ENCODE measurements at regions not wholly inside any gene's neighbourhood (a gene's known extent, or its start where the extent isn't known, plus 50 kb on each side); places are given as distances from the start of the nearest gene placed in this dataset.

DNA sequence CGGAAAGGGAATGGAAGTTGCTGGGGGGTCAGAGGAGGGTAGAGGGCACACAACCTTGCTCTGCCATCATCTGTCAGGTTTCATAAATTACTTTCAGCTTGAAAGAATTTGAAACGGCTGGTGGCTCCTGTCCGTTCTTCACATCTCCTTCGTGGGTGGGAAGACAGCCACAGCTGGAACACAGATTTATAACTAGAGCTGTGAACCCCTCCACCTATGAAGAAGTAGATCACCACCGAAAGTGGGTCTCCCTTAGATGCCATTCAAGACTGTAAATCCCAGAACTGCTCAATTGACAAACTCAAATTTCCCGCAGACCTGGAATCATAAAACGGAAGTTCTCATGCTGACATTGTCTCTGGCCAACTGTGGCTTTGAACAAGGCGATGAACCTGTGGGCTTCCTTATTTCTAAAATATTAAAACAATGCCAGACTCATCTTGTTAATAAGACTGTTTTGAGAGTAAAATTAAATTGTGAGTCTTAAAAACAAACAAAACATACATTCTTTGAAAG is 65.3 kb downstream of the BTBD3 start:
- TF ChIP-seq, protein P1, sequence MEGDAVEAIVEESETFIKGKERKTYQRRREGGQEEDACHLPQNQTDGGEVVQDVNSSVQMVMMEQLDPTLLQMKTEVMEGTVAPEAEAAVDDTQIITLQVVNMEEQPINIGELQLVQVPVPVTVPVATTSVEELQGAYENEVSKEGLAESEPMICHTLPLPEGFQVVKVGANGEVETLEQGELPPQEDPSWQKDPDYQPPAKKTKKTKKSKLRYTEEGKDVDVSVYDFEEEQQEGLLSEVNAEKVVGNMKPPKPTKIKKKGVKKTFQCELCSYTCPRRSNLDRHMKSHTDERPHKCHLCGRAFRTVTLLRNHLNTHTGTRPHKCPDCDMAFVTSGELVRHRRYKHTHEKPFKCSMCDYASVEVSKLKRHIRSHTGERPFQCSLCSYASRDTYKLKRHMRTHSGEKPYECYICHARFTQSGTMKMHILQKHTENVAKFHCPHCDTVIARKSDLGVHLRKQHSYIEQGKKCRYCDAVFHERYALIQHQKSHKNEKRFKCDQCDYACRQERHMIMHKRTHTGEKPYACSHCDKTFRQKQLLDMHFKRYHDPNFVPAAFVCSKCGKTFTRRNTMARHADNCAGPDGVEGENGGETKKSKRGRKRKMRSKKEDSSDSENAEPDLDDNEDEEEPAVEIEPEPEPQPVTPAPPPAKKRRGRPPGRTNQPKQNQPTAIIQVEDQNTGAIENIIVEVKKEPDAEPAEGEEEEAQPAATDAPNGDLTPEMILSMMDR (IDR thresholded peaks at IDR 0.05; ENCODE audit: borderline replicate concordance, insufficient read depth, low read depth, low read length), result no peak
- H3K4me3 ChIP-seq (ENCODE audit: low read depth, low read length), result no peak overlapping the region

GRCh38 chr20:11986954-11987353 is 69.3 kb downstream of the BTBD3 start:
- H3K4me3 ChIP-seq (ENCODE audit: low read depth, low read length), result no peak overlapping the region
- TF ChIP-seq, protein P1 (IDR thresholded peaks at IDR 0.05; ENCODE audit: borderline replicate concordance, insufficient read depth, low read depth, low read length), result no peak

- no peak overlapping the region for H3K4me3 ChIP-seq (ENCODE audit: low read depth, low read length)
- TF ChIP-seq, protein P1 (IDR thresholded peaks at IDR 0.05; ENCODE audit: borderline replicate concordance, insufficient read depth, low read depth, low read length), result no peak
Measured at GRCh38 chr20:11987526-11987925, 69.8 kb downstream of the BTBD3 start.

DNA sequence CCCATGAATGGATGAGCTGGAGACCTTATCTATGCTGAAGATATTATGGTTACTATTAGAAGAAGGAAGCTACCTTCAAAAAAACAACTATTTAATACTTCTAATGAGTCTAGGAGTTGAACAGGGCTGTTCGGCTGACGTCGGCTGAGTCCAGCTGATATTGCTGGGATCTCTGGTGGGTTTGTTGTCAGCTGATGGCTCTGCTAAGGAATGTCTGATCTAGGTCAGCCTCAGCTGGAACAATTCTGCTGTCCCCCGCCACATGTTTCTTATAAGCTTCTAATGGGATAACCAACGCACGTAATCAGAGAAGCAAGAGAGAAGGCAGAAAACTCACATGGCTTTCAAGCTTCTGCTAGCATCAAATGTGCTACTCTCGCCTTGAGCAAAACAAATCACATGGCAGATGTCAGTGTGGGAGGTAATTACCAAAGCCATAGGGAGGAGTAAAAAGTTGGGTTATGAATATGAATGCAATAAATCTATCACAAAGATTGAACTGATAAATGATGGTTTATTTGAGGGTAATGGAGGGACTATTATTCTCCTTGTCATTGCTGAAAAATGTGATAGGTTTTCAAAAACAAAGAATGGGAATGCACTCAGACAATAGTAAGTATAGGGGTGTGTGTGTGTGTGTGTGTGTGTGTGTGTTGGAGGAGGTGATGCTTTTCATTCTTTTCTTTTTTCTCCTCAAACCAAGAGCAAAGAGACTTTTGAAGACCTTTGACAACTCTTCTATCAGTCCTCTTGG is 71.5 kb downstream of the BTBD3 start:
- TF ChIP-seq, protein P1 (IDR thresholded peaks at IDR 0.05; ENCODE audit: borderline replicate concordance, insufficient read depth, low read depth, low read length), result no peak
- H3K4me3 ChIP-seq (ENCODE audit: low read depth, low read length), result no peak overlapping the region

GRCh38 chr20:11992426-11992825 is 74.7 kb downstream of the BTBD3 start:
- TF ChIP-seq, protein P1 (IDR thresholded peaks at IDR 0.05; ENCODE audit: borderline replicate concordance, insufficient read depth, low read depth, low read length), result no peak
- H3K4me3 ChIP-seq (ENCODE audit: low read depth, low read length), result no peak overlapping the region

DNA sequence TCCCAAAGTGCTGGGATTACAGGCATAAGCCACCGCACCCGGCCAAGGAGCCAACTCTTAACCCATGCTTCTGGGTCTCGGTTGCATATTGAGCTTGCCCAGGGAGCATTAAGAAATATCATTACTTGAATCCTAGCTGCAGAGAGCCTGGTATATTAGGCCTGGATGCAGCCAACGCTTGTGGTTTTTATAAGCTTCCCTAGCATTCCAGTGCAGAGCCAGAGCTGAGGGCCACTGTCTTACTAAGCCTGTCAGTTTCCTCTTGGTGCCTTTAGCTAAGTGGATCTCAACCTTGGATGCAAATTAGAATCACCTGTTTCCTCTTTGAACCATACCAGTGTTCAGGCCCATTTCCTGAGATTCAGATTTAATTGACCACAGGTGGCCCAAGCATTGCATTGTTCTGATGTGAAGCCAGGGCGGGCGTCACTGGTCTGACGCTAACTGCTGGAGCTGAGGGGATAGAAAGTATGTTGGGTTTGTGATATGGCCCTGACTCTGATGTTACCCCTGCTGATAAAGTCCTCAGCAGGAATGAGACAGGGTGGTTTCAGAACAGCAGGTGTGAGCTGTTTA is 76.3 kb downstream of the BTBD3 start:
- H3K4me3 ChIP-seq (ENCODE audit: low read depth, low read length), result no peak overlapping the region
- TF ChIP-seq, protein P1 (IDR thresholded peaks at IDR 0.05; ENCODE audit: borderline replicate concordance, insufficient read depth, low read depth, low read length), result no peak

All from GM12875 (cell line).